OCI-M1 (cell line): ENCODE measurements at regions not wholly inside any gene's neighbourhood (a gene's known extent, or its start where the extent isn't known, plus 50 kb on each side); places are given as distances from the start of the nearest gene placed in this dataset.

Source experiments
- DNase-seq: peaks from one replicate; lab custom pipeline; 2025; lab: John Stamatoyannopoulos, UW

DNA sequence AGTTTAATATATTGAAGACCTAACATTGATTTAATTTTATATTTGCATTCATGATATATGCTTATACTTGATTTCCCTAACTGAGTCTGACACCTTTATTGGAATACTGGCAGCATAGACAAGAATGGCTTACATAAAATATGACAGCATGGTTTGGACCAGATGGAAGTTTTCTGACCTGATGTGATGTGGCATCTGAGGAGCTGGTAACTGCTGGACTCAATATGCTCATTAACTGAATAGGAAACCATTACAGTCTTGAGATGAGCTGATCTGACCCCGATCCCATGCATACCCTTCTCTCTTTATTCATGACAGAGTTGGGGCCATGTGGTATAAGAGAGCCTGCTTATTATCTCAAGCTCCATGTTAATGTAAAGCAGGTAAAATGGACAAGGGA, 604.8 kb upstream of the SEL1L start:
- DNase-seq, result no peak

DNA sequence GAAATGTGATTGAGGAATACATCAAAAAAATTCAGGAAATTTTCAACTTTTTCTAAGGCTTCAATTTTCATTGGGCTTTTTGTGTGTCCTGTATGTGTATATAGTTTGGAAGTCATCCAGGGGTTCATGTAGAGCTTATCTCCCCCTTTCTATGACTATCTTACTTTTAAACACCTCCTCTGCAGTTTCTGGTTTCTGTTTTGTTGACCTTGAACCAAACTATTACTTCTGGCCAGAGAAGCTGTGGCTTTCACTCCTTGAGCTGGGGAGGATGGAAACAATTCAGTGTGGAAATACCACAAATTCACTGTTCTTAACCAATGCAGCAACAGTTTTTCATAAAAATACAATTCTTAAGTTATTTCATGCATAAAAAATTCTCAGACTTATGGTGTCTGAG, 613.2 kb upstream of the SEL1L start:
- DNase-seq, result no peak

DNA sequence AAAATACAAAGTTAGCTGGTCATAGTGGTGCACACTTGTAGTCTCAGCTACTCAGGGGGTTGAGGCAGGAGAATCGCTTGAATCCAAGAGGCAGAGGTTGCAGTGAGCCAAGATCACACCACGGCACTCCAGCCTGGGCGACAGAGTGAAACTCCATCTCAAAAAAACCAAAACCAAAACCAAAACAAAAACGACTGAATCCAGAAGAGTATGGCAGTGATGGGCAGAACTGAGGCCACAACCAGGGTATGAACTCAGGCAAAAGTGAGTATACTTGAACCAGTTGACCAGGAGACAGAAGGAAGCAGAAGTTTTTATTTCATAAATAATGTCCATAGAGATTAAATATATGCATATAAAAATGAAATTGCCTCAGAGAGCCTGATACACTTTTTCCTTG, 620.0 kb upstream of the SEL1L start:
- no peak for DNase-seq

GRCh38 chr14:82159624-82160023, 626.0 kb upstream of the SEL1L start:
- DNase-seq, result no peak

DNA sequence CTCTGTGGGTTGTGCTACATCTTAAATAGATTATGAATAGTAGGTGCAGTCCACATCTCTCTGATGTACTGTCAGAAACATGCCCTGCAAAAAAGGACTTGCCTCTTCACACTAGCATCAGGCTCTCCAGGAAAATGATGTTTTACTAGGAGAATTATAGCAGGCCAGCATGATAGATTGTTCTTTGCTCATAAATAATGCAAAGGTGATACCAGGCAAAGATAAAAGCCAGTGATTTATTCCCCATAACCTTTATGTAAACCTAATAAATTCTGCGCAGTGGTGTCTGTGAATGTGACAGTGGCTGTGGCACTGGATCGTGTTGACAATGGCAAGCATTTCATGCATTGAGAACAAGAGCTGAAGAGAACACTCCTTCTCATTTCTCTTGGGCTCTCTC, 646.5 kb upstream of the SEL1L start:
- no peak for DNase-seq

GRCh38 chr14:82182646-82183045, 649.0 kb upstream of the SEL1L start:
- no peak for DNase-seq

DNA sequence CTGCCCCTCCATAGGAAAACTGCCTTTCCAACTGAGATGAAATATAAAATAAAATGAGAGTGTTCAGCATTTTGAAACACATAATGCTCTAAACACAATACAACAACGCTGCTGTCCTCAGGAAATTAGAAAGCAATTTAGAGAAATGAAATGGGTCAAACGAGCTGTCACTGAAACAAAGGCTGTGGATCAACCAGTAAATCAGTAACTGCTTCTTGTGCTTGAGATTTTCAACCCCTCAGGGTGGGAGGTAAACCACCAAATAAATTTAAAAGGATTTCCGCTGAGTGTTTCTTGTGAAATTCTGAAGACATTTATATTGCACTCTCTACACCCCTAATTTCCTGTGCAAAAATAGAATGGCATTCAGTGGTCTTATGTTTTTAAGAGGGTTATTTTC, 657.1 kb upstream of the SEL1L start:
- DNase-seq, result no peak

GRCh38 chr14:82192387-82192786, 658.7 kb upstream of the SEL1L start:
- DNase-seq, result peak; percentile 8

DNA sequence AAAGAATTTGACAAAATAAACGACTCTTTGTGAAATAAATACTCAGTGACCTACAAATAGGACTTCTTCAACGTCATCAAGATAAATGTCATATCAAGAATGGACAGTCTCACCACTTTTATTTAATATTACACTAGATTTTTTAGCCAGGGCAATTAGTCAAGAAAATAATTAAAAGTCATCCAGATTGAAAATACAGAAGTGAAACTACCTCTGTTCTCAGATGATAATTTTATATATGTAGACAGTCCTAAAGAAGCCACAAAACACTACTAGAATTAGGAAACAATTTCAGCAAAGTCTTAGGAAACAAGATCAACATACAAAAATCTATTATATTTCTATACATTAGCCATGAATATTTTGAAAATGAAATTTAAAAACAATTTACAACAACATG, 689.6 kb upstream of the SEL1L start:
- no peak for DNase-seq

- no peak for DNase-seq
Measured at GRCh38 chr14:82224610-82225009, 691.0 kb upstream of the SEL1L start.

GRCh38 chr14:82230748-82231147, 697.1 kb upstream of the SEL1L start:
- no peak for DNase-seq

- no peak for DNase-seq
Measured at GRCh38 chr14:82238649-82239048, 705.0 kb upstream of the SEL1L start.

GRCh38 chr14:82239223-82239622, 705.6 kb upstream of the SEL1L start:
- no peak for DNase-seq

DNA sequence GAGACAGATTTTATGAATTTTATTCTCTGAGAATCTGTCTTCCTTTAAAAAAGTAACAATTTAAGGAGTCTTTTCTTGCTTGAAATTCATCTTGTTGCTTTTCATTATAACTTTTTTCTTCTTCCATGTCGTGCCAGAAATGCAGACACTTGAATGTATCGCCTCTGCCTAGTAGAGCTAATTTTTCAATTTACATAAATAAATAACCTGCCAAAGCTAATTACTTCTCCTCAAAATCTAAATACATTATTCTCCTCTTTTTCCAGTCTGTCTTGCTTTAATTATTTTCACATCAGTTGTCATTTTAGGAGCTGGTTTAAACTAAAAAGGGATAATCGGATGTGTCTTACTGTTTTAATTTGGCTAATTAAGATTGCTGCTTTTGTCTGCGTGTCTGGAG, 711.1 kb upstream of the SEL1L start:
- no peak for DNase-seq

- peak; percentile 0 for DNase-seq
Measured at GRCh38 chr14:82251494-82251893, 717.8 kb upstream of the SEL1L start.

DNA sequence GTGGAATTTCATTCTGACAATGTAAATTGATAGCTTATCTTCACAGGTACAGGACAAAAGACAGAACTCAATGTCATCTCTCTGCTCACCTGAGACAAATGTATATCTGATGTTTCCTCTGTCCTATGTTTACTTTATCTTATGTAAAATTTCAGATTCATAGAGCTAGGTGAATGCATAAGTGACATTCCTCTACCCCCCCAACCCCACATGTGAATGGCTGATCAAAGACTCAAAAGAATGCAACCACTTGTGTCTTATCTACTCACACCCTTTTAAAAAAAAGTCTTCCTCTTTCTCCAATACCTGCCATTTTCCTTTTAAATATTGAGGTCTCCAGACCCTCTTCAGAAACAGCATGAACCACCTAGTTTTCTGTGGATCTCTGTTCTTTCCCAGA, 736.6 kb upstream of the SEL1L start:
- DNase-seq, result no peak

DNA sequence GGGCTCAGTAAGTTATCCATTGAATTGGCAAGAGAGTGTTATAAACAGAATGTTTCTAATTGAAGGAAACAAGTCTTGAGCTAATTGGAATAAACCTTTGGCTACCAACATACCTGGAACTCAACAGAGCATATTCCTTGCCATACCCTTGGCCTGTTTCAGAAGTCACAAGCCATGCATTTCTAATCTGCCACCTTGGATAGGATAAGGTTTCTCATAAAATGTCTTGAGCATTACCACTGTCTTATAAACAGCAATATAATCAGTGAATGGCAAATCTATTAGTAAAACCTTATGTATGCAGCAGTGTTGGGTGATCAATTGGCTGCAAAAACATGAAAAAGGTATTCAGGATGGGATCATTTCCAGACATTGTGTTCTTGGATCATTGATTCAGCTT, 765.2 kb upstream of the SEL1L start:
- DNase-seq, result no peak

DNA sequence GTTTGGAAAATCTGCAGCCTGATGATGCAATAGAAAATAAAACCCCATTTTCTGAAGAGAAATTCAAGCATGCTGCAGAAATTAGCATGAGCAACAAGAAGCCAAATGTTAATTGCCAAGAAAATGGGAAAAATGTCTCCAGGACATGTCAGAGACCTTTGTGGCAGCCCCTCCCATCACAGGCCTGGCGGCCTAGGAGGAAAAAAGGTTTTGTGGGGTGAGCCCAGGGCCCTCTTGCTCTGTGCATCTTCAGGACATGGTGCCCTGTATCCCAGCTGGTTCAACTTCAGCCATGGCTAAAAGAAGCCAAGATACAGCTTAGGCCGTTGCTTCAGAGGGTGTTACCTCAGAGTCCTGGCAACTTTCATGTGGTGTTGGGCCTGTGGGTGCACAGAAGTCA, 775.5 kb upstream of the SEL1L start:
- no peak for DNase-seq

- no peak for DNase-seq
Measured at GRCh38 chr14:82313889-82314288, 780.2 kb upstream of the SEL1L start.

DNA sequence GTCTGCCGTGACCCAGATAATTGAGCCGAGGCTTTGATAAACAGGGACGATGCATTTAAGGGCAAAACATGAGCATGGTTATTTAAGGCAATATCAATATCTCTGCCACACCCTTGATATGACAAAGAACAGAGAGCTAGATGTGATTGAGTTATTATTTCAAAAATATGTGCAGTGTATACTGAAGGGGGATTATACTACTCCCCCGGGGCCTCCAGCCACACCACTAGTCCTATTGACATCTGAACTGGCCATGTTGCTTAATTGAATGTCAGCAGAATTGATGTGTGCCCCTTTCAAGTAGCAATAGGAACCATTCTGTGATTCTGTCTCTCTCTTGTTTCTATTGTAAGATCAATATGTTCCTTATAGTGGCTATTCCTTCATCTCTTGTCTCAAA, 794.8 kb upstream of the SEL1L start:
- no peak for DNase-seq

DNA sequence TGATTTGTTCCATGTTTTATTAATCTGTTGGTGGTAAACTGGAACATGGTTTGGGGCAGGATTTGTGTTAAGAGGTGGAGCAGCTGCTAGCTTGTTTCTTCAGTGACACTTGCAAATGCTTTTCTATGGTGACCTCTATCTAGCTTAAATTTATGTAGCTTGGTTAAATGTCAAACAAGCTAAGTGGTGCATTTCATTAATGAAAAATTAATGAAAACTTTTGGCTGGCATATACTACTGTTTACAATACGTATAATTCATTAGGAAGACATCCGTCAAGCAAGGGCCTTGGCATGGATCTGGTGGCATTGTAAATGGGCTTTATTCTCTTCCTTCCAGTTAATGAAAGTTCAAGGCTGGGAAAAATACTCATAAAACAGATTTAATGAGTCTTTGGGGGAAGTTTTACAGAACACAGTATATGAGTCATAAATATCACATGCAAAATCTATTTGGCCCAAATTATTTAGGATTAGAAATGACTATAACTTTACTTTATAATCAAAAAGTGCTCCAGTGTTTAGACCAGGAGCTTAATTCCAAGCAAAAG, 807.7 kb upstream of the SEL1L start:
- no peak for DNase-seq

- DNase-seq, result no peak
Measured at GRCh38 chr14:82342596-82342995, 808.9 kb upstream of the SEL1L start.

GRCh38 chr14:82345184-82345583, 811.5 kb upstream of the SEL1L start:
- no peak for DNase-seq

DNA sequence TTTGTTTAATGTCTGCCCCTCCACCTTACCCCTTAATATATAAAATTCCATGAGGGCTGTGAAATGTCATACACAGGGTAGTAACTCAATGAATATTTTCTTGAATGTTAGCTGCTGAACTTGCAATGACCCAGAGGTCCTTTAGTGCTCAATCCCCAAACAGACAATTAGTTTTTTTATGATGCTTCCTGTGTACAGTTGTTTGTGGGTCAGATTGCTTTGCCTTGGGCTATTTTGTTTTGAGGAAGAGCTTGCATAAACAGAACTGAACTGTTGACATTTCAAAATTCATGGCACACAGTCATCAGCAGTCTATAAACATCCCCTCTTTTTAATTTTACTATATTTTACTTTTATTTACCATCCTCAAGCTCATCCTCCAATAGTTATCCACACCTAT, 820.5 kb upstream of the SEL1L start:
- no peak for DNase-seq

GRCh38 chr14:82359201-82359600, 825.5 kb upstream of the SEL1L start:
- no peak for DNase-seq
